Vagina (tissue), 2 donors: ENCODE measurements at regions not wholly inside any gene's neighbourhood (a gene's known extent, or its start where the extent isn't known, plus 50 kb on each side); places are given as distances from the start of the nearest gene placed in this dataset.

Experiments used
- DNase-seq, 2 donors: peaks; one replicate each; pipeline ENCODE4 v3.0.0-alpha.2; 2017; ENCODE audit errors: extremely low spot score in 2 of 2
- H3K27ac ChIP-seq: fragments of 200-600 bp; sonication (generic); one replicate; pipeline ENCODE4 v1.5.1; 2019
- H3K27me3 ChIP-seq: fragments of 200-600 bp; sonication (generic); one replicate; pipeline ENCODE4 v1.5.1; 2019
- H3K36me3 ChIP-seq, 2 donors: fragments of 200-600 bp; sonication (generic); one replicate each; pipeline ENCODE4 v1.5.1; 2017 to 2019
- H3K4me1 ChIP-seq: fragments of 200-600 bp; sonication (generic); one replicate; pipeline ENCODE4 v1.5.1; 2019
- H3K4me3 ChIP-seq, 2 donors: fragments of 200-600 bp; sonication (generic); 1 replicate in 1 of 2; 2 replicates in 1 of 2; pipeline ENCODE4 v1.5.1; 2016 to 2019
- H3K9me3 ChIP-seq: fragments of 200-600 bp; sonication (generic); one replicate; pipeline ENCODE4 v1.5.1; 2019
- POLR2A ChIP-seq, 2 donors: fragments of 450-650 bp; IDR thresholded peaks; one replicate each; pipeline ENCODE4 v1.6.1; 2017; ENCODE audit warnings: antibody characterized with exemption in 2 of 2, mild to moderate bottlenecking in 2 of 2, moderate library complexity in 2 of 2
- POLR2AphosphoS5 ChIP-seq, 2 donors: sonication (generic); formaldehyde crosslinking; IDR thresholded peaks; one replicate each; pipeline ENCODE4 v1.9.0; 2017; ENCODE audit warnings: antibody characterized with exemption in 2 of 2, mild to moderate bottlenecking in 2 of 2, low read depth in 1 of 2; ENCODE audit not compliant: insufficient read depth in 1 of 2
- intact Hi-C: fragments of 100-400 bp; cut with DNase I; formaldehyde crosslinking; loops from one replicate; pipeline ENCODE4 v1.15.1; 2023
- TF ChIP-seq, protein P1 (sequence below), 3 experiments: fragments of 450-650 bp in 2 of 3; fragments of 200-600 bp in 1 of 3; sonication (generic) in 1 of 3; IDR thresholded peaks; one replicate each; pipeline ENCODE4 v1.5.1; 2017 to 2019; ENCODE audit warnings: antibody characterized with exemption in 3 of 3, mild to moderate bottlenecking in 2 of 3, moderate library complexity in 2 of 3

- intact Hi-C loops, result no loop called here
- H3K4me1 ChIP-seq, result no peaks in the 10 kb centered on the region
- TF ChIP-seq POLR2A (IDR thresholded peaks at IDR 0.05), result no peak
- no peak for TF ChIP-seq POLR2AphosphoS5 (IDR thresholded peaks at IDR 0.05; ENCODE audit: insufficient read depth in 1 of 2, low read depth in 1 of 2)
- TF ChIP-seq, protein P1, sequence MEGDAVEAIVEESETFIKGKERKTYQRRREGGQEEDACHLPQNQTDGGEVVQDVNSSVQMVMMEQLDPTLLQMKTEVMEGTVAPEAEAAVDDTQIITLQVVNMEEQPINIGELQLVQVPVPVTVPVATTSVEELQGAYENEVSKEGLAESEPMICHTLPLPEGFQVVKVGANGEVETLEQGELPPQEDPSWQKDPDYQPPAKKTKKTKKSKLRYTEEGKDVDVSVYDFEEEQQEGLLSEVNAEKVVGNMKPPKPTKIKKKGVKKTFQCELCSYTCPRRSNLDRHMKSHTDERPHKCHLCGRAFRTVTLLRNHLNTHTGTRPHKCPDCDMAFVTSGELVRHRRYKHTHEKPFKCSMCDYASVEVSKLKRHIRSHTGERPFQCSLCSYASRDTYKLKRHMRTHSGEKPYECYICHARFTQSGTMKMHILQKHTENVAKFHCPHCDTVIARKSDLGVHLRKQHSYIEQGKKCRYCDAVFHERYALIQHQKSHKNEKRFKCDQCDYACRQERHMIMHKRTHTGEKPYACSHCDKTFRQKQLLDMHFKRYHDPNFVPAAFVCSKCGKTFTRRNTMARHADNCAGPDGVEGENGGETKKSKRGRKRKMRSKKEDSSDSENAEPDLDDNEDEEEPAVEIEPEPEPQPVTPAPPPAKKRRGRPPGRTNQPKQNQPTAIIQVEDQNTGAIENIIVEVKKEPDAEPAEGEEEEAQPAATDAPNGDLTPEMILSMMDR (IDR thresholded peaks at IDR 0.05), result no peak
These were observed 114.8 kb upstream of the PJA2 start for GRCh38 chr5:109524555-109524954.

GRCh38 chr5:109524026-109524425 lies 114.3 kb upstream of the PJA2 start:
- intact Hi-C loops, result no loop called here
- no peaks in the 10 kb centered on the region for H3K4me1 ChIP-seq
- H3K9me3 ChIP-seq, result no peaks in the 10 kb centered on the region
- no peak overlapping the region for H3K27ac ChIP-seq
- no peaks in the 10 kb centered on the region for H3K36me3 ChIP-seq
- no peak for DNase-seq
- H3K27me3 ChIP-seq, result no peaks in the 10 kb centered on the region
- no peak overlapping the region for H3K4me3 ChIP-seq
- no peak for TF ChIP-seq POLR2A (IDR thresholded peaks at IDR 0.05)
- TF ChIP-seq POLR2AphosphoS5 (IDR thresholded peaks at IDR 0.05; ENCODE audit: insufficient read depth in 1 of 2, low read depth in 1 of 2), result no peak
- TF ChIP-seq, protein P1 (IDR thresholded peaks at IDR 0.05), result no peak

More at GRCh38 chr5:109524555-109524954, 114.8 kb upstream of the PJA2 start:
- Histone ChIP-seq H3K4me3 (no peak overlapping the region), H3K9me3 (no peaks in the 10 kb centered on the region), H3K27ac (no peak overlapping the region), H3K36me3 (no peaks in the 10 kb centered on the region), H3K27me3 (no peaks in the 10 kb centered on the region)
- DNase-seq, result no peak

DNA sequence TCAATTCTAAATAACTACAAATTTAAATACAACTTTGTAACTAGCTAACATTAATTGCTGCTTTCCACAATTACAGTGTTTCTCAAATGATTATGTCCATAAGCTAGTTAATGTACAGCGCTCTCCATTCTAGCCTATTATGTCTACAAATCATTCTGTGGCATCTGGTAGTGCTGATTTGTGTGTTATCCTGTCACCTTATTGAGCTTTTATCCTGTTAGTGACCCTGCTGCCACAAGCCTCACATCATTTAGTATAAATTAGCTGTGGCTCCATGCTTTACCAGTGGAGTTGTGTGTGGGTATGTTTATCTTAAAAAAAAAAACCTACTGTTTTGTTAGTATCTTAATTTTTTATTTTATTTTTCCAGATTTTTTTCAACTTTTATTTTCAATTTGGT lies 112.6 kb upstream of the PJA2 start:
- DNase-seq, result no peak
- H3K9me3 ChIP-seq, result no peaks in the 10 kb centered on the region
- no peaks in the 10 kb centered on the region for H3K27me3 ChIP-seq
- no peak overlapping the region for H3K27ac ChIP-seq
- TF ChIP-seq POLR2AphosphoS5 (IDR thresholded peaks at IDR 0.05; ENCODE audit: insufficient read depth in 1 of 2, low read depth in 1 of 2) (no peak), POLR2A (IDR thresholded peaks at IDR 0.05) (no peak)
- TF ChIP-seq, protein P1 (IDR thresholded peaks at IDR 0.05), result no peak
- no peaks in the 10 kb centered on the region for H3K4me1 ChIP-seq
- intact Hi-C loops, result no loop called here
- H3K4me3 ChIP-seq, result no peak overlapping the region
- H3K36me3 ChIP-seq, result no peaks in the 10 kb centered on the region

DNA sequence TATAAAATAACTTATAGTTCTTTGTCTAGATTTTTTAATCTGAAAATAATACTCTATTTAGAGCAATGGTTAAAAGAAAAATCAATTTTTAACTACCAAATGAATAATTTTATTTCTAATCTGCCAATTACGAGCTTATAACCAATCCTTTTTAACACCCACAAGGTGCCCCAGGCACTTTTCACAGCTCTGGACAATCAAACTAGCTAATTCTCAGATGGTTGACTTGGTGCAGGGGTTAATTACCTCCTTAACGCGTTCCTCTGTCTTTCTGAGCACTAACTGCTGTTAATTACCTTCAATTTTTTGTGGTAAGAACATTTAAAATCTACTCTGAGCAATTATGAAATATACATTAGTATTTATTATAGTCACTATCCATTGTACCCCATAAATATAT lies 109.6 kb upstream of the PJA2 start:
- TF ChIP-seq, protein P1 (IDR thresholded peaks at IDR 0.05), result no peak
- TF ChIP-seq POLR2AphosphoS5 (IDR thresholded peaks at IDR 0.05; ENCODE audit: insufficient read depth in 1 of 2, low read depth in 1 of 2), result no peak
- no peak for TF ChIP-seq POLR2A (IDR thresholded peaks at IDR 0.05)
- Histone ChIP-seq H3K36me3 (no peaks in the 10 kb centered on the region), H3K4me1 (no peaks in the 10 kb centered on the region), H3K9me3 (no peaks in the 10 kb centered on the region), H3K4me3 (no peak overlapping the region), H3K27me3 (no peaks in the 10 kb centered on the region), H3K27ac (no peak overlapping the region)
- intact Hi-C loops, result no loop called here
- no peak for DNase-seq

GRCh38 chr5:109516390-109516789 lies 106.6 kb upstream of the PJA2 start:
- Histone ChIP-seq H3K4me1 (no peaks in the 10 kb centered on the region), H3K4me3 (no peak overlapping the region), H3K36me3 (no peaks in the 10 kb centered on the region), H3K27me3 (no peaks in the 10 kb centered on the region), H3K9me3 (no peaks in the 10 kb centered on the region), H3K27ac (no peak overlapping the region)
- DNase-seq, result no peak
- TF ChIP-seq POLR2A (IDR thresholded peaks at IDR 0.05) (no peak), POLR2AphosphoS5 (IDR thresholded peaks at IDR 0.05; ENCODE audit: insufficient read depth in 1 of 2, low read depth in 1 of 2) (no peak)
- TF ChIP-seq, protein P1 (IDR thresholded peaks at IDR 0.05), result no peak
- intact Hi-C loops, result no loop called here
